HCT116 (cell line): ENCODE measurements at regions not wholly inside any gene's neighbourhood (a gene's known extent, or its start where the extent isn't known, plus 50 kb on each side); places are given as distances from the start of the nearest gene placed in this dataset.

ENCODE experiments used
- EZH2 ChIP-seq: fragments of 200-600 bp; sonication (generic); IDR thresholded peaks from 2 replicates; pipeline ENCODE4 v1.6.1; 2017; ENCODE audit warnings: antibody characterized with exemption, mixed run types
- EZH2phosphoT487 ChIP-seq: fragments of 200-600 bp; IDR thresholded peaks from 2 replicates; pipeline ENCODE4 v1.6.1; 2018; ENCODE audit warnings: antibody characterized with exemption, borderline replicate concordance
- POLR2A ChIP-seq: IDR thresholded peaks from 2 replicates; pipeline ENCODE4 v1.7.0; 2011; ENCODE audit warnings: borderline replicate concordance; ENCODE audit not compliant: insufficient read depth, insufficient read length; ENCODE audit errors: extremely low read depth
- POLR2AphosphoS5 ChIP-seq: IDR thresholded peaks from 2 replicates; pipeline ENCODE4 v1.6.1; 2011; ENCODE audit warnings: mild to moderate bottlenecking, low read depth, low read length, moderate library complexity
- TF ChIP-seq, protein P1 (sequence below), 3 experiments: fragments of 200-600 bp in 1 of 3; sonication (generic) in 1 of 3; IDR thresholded peaks in 2 of 3; conservative IDR thresholded peaks in 1 of 3; 2 replicates each; pipeline ENCODE4 v1.5.1; 2012 to 2017; ENCODE audit warnings: low read depth in 2 of 3, low read length in 2 of 3, antibody characterized with exemption in 1 of 3, borderline replicate concordance in 1 of 3, control low read depth in 1 of 3, mild to moderate bottlenecking in 1 of 3, mixed read lengths in 1 of 3, mixed run types in 1 of 3, moderate library complexity in 1 of 3; ENCODE audit not compliant: insufficient read depth in 1 of 3

DNA sequence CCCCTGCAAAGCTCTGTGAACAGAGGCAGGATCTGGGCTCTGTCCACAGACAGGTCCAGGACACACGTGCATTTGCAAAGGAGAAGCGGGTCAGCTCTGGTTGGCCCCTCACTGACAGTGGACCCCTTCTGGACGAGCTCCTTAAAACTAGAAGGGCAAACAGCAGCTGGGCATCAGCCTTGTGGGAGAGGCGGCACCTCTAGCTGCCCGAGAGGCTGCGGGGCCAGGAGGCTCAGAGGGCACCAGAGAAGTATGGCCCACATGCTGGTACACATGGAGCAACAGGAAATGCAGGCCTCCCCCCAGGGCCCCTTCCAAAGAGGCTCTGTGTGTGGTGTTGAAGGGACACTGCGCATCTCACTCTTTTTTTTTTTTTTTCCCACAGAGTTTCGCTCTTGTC lies 233.0 kb upstream of the TCERG1L start:
- TF ChIP-seq, protein P1, sequence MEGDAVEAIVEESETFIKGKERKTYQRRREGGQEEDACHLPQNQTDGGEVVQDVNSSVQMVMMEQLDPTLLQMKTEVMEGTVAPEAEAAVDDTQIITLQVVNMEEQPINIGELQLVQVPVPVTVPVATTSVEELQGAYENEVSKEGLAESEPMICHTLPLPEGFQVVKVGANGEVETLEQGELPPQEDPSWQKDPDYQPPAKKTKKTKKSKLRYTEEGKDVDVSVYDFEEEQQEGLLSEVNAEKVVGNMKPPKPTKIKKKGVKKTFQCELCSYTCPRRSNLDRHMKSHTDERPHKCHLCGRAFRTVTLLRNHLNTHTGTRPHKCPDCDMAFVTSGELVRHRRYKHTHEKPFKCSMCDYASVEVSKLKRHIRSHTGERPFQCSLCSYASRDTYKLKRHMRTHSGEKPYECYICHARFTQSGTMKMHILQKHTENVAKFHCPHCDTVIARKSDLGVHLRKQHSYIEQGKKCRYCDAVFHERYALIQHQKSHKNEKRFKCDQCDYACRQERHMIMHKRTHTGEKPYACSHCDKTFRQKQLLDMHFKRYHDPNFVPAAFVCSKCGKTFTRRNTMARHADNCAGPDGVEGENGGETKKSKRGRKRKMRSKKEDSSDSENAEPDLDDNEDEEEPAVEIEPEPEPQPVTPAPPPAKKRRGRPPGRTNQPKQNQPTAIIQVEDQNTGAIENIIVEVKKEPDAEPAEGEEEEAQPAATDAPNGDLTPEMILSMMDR (IDR thresholded peaks at IDR 0.05 in 2 of 3, conservative IDR thresholded peaks at IDR 0.05 in 1 of 3; ENCODE audit: borderline replicate concordance in 1 of 3, insufficient read depth in 1 of 3, low read depth in 2 of 3, low read length in 2 of 3) = no peak
- no peak for TF ChIP-seq EZH2
- no peak for TF ChIP-seq POLR2A
- TF ChIP-seq POLR2AphosphoS5 = no peak
- TF ChIP-seq EZH2phosphoT487 = no peak
